K562 (cell line): ENCODE measurements at regions not wholly inside any gene's neighbourhood (a gene's known extent, or its start where the extent isn't known, plus 50 kb on each side); places are given as distances from the start of the nearest gene placed in this dataset.

Experiments
- GTF2E2 ChIP-seq: fragments of 200-800 bp; sonication (Bioruptor generic); IDR thresholded peaks from 2 replicates; pipeline ENCODE4 v1.6.1; 2016; ENCODE audit warnings: missing genetic modification characterization, missing compliant biosample characterization
- ZNF586 ChIP-seq: fragments of 450-650 bp; formaldehyde crosslinking; conservative IDR thresholded peaks from 2 replicates; pipeline ENCODE4 v1.4.0; 2020; ENCODE audit warnings: mild to moderate bottlenecking, moderate library complexity
- TF ChIP-seq, protein P1 (sequence below), 3 experiments: IDR thresholded peaks in 2 of 3; conservative IDR thresholded peaks in 1 of 3; 2 replicates each; pipeline ENCODE4 v1.5.1; 2011 to 2012; ENCODE audit warnings: low read length in 3 of 3, mild to moderate bottlenecking in 3 of 3, control low read depth in 2 of 3, improper control_type of control experiment in 1 of 3, inconsistent platforms in 1 of 3, low read depth in 1 of 3, mixed read lengths in 1 of 3, moderate library complexity in 1 of 3; ENCODE audit not compliant: insufficient read depth in 2 of 3
- TF ChIP-seq, protein P2 (sequence below): fragments of 450-650 bp; formaldehyde crosslinking; IDR thresholded peaks from 2 replicates; pipeline ENCODE4 v1.4.0; 2020; ENCODE audit warnings: mild to moderate bottlenecking, moderate library complexity
- TF ChIP-seq, protein P3 (sequence below): fragments of 450-650 bp; formaldehyde crosslinking; IDR thresholded peaks from 2 replicates; pipeline ENCODE4 v1.4.0; 2020; ENCODE audit warnings: mild to moderate bottlenecking, mixed read lengths

DNA sequence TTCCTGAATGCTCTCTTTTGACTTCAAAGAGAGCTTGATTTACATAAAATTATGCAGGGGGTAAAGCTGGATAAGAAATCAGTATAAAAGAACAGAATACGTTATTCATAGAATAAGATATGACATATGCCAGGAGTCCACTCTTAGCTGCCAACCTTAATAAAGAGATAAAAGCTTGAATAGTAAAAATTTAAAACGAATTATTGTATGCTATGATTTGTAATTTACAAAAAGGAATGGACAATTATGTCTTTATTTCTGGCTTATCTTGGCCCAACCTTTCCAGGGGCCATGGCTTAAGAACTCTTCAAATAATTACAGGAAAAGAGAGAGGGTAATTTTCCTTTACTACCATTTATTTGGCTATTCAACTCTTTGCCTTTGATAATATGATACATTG is 192.2 kb upstream of the ITM2A start:
- TF ChIP-seq GTF2E2 (tag), result no peak
- TF ChIP-seq, protein P1, sequence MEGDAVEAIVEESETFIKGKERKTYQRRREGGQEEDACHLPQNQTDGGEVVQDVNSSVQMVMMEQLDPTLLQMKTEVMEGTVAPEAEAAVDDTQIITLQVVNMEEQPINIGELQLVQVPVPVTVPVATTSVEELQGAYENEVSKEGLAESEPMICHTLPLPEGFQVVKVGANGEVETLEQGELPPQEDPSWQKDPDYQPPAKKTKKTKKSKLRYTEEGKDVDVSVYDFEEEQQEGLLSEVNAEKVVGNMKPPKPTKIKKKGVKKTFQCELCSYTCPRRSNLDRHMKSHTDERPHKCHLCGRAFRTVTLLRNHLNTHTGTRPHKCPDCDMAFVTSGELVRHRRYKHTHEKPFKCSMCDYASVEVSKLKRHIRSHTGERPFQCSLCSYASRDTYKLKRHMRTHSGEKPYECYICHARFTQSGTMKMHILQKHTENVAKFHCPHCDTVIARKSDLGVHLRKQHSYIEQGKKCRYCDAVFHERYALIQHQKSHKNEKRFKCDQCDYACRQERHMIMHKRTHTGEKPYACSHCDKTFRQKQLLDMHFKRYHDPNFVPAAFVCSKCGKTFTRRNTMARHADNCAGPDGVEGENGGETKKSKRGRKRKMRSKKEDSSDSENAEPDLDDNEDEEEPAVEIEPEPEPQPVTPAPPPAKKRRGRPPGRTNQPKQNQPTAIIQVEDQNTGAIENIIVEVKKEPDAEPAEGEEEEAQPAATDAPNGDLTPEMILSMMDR (IDR thresholded peaks at IDR 0.05 in 2 of 3, conservative IDR thresholded peaks at IDR 0.05 in 1 of 3; ENCODE audit: insufficient read depth in 2 of 3, low read depth in 1 of 3, low read length in 3 of 3), result no peak
- TF ChIP-seq, protein P2, sequence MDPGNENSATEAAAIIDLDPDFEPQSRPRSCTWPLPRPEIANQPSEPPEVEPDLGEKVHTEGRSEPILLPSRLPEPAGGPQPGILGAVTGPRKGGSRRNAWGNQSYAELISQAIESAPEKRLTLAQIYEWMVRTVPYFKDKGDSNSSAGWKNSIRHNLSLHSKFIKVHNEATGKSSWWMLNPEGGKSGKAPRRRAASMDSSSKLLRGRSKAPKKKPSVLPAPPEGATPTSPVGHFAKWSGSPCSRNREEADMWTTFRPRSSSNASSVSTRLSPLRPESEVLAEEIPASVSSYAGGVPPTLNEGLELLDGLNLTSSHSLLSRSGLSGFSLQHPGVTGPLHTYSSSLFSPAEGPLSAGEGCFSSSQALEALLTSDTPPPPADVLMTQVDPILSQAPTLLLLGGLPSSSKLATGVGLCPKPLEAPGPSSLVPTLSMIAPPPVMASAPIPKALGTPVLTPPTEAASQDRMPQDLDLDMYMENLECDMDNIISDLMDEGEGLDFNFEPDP (CRISPR knock-in tag), result no peak
- TF ChIP-seq, protein P3, sequence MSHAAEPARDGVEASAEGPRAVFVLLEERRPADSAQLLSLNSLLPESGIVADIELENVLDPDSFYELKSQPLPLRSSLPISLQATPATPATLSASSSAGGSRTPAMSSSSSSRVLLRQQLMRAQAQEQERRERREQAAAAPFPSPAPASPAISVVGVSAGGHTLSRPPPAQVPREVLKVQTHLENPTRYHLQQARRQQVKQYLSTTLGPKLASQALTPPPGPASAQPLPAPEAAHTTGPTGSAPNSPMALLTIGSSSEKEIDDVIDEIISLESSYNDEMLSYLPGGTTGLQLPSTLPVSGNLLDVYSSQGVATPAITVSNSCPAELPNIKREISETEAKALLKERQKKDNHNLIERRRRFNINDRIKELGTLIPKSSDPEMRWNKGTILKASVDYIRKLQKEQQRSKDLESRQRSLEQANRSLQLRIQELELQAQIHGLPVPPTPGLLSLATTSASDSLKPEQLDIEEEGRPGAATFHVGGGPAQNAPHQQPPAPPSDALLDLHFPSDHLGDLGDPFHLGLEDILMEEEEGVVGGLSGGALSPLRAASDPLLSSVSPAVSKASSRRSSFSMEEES (CRISPR knock-in tag), result no peak
- TF ChIP-seq ZNF586 (CRISPR knock-in tag), result no peak
